ENCODE measurements at regions not wholly inside any gene's neighbourhood (a gene's known extent, or its start where the extent isn't known, plus 50 kb on each side); places are given as distances from the start of the nearest gene placed in this dataset.

DNA sequence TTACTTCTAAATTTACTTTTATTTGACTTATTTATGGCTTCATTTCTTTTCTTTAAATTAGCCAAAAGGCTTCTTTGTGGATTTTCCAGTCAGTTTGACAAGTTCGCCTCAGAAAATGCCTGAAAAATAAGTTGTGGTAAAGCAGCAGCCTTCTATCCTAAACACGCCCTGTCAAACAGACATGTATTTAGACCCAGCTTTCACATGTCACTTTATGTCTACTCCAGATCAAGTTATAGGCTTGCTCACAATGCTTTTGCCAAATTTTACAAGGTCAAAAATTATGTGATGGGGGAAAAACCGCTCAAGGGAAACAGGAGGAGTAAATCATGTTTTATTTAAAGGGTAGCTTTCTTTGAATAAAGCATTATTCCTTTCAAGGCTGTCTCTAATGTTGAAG lies 615.0 kb downstream of the HDGFL1 start:
- ATAC-seq (no peak), DNase-seq (no peak)
- Histone ChIP-seq H3K9me3 (no peaks in the 10 kb centered on the region), H3K36me3 (ENCODE audit: insufficient read depth in 1 of 2, low read depth in 1 of 2) (no peaks in the 10 kb centered on the region), H3K27me3 (ENCODE audit: insufficient read depth in 3 of 3, low read length in 2 of 3) (no peaks in the 10 kb centered on the region), H3K4me3 (no peak overlapping the region), H3K27ac (no peak overlapping the region), H3K4me1 (no peaks in the 10 kb centered on the region)
- WGBS, 3 donors = 94 to 96% (median 95%) methylated on average over 3 of the region's 3 CpGs
- TF ChIP-seq, protein P1, sequence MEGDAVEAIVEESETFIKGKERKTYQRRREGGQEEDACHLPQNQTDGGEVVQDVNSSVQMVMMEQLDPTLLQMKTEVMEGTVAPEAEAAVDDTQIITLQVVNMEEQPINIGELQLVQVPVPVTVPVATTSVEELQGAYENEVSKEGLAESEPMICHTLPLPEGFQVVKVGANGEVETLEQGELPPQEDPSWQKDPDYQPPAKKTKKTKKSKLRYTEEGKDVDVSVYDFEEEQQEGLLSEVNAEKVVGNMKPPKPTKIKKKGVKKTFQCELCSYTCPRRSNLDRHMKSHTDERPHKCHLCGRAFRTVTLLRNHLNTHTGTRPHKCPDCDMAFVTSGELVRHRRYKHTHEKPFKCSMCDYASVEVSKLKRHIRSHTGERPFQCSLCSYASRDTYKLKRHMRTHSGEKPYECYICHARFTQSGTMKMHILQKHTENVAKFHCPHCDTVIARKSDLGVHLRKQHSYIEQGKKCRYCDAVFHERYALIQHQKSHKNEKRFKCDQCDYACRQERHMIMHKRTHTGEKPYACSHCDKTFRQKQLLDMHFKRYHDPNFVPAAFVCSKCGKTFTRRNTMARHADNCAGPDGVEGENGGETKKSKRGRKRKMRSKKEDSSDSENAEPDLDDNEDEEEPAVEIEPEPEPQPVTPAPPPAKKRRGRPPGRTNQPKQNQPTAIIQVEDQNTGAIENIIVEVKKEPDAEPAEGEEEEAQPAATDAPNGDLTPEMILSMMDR (IDR thresholded peaks at IDR 0.05) = no peak
- intact Hi-C loops (cut with DNase I) = no loop called here

- no peaks in the 10 kb centered on the region for H3K27me3 ChIP-seq (ENCODE audit: insufficient read depth in 3 of 3, low read length in 2 of 3)
- H3K4me3 ChIP-seq = no peak overlapping the region
- ATAC-seq = no peak
- intact Hi-C loops (cut with DNase I) = no loop called here
- no peaks in the 10 kb centered on the region for H3K36me3 ChIP-seq (ENCODE audit: insufficient read depth in 1 of 2, low read depth in 1 of 2)
- H3K9me3 ChIP-seq = no peaks in the 10 kb centered on the region
- H3K4me1 ChIP-seq = no peaks in the 10 kb centered on the region
- H3K27ac ChIP-seq = no peak overlapping the region
- WGBS, 3 donors = 58 to 74% (median 71%) methylated on average over 3 of the region's 3 CpGs
- TF ChIP-seq, protein P1 (IDR thresholded peaks at IDR 0.05) = no peak
- no peak for DNase-seq
These were observed 626.1 kb downstream of the HDGFL1 start for GRCh38 chr6:23195487-23195886.

DNA sequence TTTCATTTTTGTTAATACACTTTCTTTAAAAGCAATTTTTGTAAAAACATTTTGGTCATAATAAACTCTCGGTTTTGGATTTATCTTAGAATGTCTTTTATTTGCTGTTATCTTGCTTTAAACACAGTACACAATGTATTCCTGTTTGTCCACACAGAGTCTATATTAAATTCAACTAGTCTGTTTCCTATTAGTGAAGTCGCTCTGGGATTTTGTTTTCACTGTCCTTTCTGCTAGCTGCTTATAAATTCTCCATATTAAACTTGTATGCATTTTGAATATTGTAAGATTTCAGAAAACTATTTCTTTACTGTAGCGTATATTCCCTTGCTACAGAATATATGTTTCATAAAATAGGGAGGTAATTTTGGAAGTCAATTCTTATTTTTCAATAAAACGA lies 630.2 kb downstream of the HDGFL1 start:
- Histone ChIP-seq H3K27me3 (ENCODE audit: insufficient read depth in 3 of 3, low read length in 2 of 3) (no peaks in the 10 kb centered on the region), H3K36me3 (ENCODE audit: insufficient read depth in 1 of 2, low read depth in 1 of 2) (no peaks in the 10 kb centered on the region), H3K27ac (no peak overlapping the region), H3K9me3 (no peaks in the 10 kb centered on the region), H3K4me3 (no peak overlapping the region), H3K4me1 (no peaks in the 10 kb centered on the region)
- TF ChIP-seq, protein P1 (IDR thresholded peaks at IDR 0.05) = no peak
- no peak for DNase-seq
- ATAC-seq = no peak
- intact Hi-C loops (cut with DNase I) = no loop called here
- 89 to 94% (median 89%) methylated on average over 4 of the region's 4 CpGs for WGBS, 3 donors

- no peaks in the 10 kb centered on the region for H3K36me3 ChIP-seq (ENCODE audit: insufficient read depth in 1 of 2, low read depth in 1 of 2)
These were observed 631.6 kb downstream of the HDGFL1 start for GRCh38 chr6:23200946-23201345.

DNA sequence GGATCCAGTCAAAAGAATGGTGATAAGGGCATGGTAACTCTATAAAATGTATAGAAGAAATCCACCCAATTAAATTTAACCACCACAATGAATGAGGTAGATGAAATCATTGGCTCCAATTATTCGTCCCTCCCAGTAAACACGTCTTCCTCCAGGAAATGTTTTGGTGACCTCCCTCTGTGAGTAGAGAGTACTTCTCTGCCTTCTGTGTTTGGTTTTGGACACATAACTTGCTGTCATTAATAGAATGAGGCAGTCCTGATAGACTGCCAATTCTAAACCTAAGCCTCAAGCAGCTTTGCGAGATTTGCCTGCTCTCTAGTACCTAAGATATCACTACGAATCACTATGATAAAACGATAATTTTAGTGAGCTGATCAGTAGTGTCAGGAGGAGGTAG lies 632.8 kb downstream of the HDGFL1 start:
- ATAC-seq (no peak), DNase-seq (no peak)
- Histone ChIP-seq H3K4me3 (no peak overlapping the region), H3K9me3 (no peaks in the 10 kb centered on the region), H3K27ac (no peak overlapping the region), H3K4me1 (no peaks in the 10 kb centered on the region), H3K27me3 (ENCODE audit: insufficient read depth in 3 of 3, low read length in 2 of 3) (no peaks in the 10 kb centered on the region), H3K36me3 (ENCODE audit: insufficient read depth in 1 of 2, low read depth in 1 of 2) (no peaks in the 10 kb centered on the region)
- intact Hi-C loops (cut with DNase I) = no loop called here
- TF ChIP-seq, protein P1 (IDR thresholded peaks at IDR 0.05) = no peak
- 64 to 80% (median 65%) methylated on average over 5 of the region's 5 CpGs for WGBS, 3 donors

More at GRCh38 chr6:23200946-23201345, 631.6 kb downstream of the HDGFL1 start:
- Histone ChIP-seq H3K27me3 (ENCODE audit: insufficient read depth in 3 of 3, low read length in 2 of 3) (no peaks in the 10 kb centered on the region), H3K4me1 (no peaks in the 10 kb centered on the region), H3K4me3 (no peak overlapping the region), H3K27ac (no peak overlapping the region), H3K9me3 (no peaks in the 10 kb centered on the region)
- 30 to 39% (median 33%) methylated on average over 3 of the region's 3 CpGs for WGBS, 3 donors
- TF ChIP-seq, protein P1 (IDR thresholded peaks at IDR 0.05) = no peak
- ATAC-seq = no peak
- intact Hi-C loops (cut with DNase I) = no loop called here
- no peak for DNase-seq
